COLO829 (cell line): ENCODE measurements at regions not wholly inside any gene's neighbourhood (a gene's known extent, or its start where the extent isn't known, plus 50 kb on each side); places are given as distances from the start of the nearest gene placed in this dataset.

ENCODE experiments used
- DNase-seq: peaks from one replicate; pipeline ENCODE4 v3.0.0; 2012; ENCODE audit warnings: low spot score

- DNase-seq = no peak
These were observed 71.1 kb downstream of the TMEM114 start for GRCh38 chr16:8519179-8519578.

- DNase-seq = no peak
These were observed 73.0 kb downstream of the TMEM114 start for GRCh38 chr16:8517280-8517679.

- no peak for DNase-seq
These were observed 73.8 kb downstream of the TMEM114 start for GRCh38 chr16:8516471-8516870.

GRCh38 chr16:8512941-8513624 lies 77.2 kb downstream of the TMEM114 start:
- DNase-seq = no peak

GRCh38 chr16:8511464-8511863 lies 78.8 kb downstream of the TMEM114 start:
- DNase-seq = no peak

GRCh38 chr16:8510160-8510559 lies 80.2 kb downstream of the TMEM114 start:
- DNase-seq = no peak

- DNase-seq = no peak
These were observed 84.9 kb downstream of the TMEM114 start for GRCh38 chr16:8505327-8505991.

- DNase-seq = no peak
These were observed 87.9 kb downstream of the TMEM114 start for GRCh38 chr16:8502446-8502845.

- DNase-seq = no peak
These were observed 90.0 kb downstream of the TMEM114 start for GRCh38 chr16:8500351-8500750.

GRCh38 chr16:8496364-8496763 lies 93.9 kb downstream of the TMEM114 start:
- DNase-seq = no peak

- DNase-seq = no peak
These were observed 96.3 kb downstream of the TMEM114 start for GRCh38 chr16:8493972-8494371.

- DNase-seq = no peak
These were observed 97.6 kb downstream of the TMEM114 start for GRCh38 chr16:8492690-8493089.

- DNase-seq = no peak
These were observed 100.7 kb downstream of the TMEM114 start for GRCh38 chr16:8489580-8489979.

- DNase-seq = no peak
These were observed 103.3 kb downstream of the TMEM114 start for GRCh38 chr16:8486985-8487384.

GRCh38 chr16:8483396-8483795 lies 106.9 kb downstream of the TMEM114 start:
- no peak for DNase-seq

- DNase-seq = no peak
These were observed 108.5 kb downstream of the TMEM114 start for GRCh38 chr16:8481810-8482209.

- DNase-seq = no peak
These were observed 113.5 kb downstream of the TMEM114 start for GRCh38 chr16:8476824-8477223.

GRCh38 chr16:8474587-8474986 lies 115.7 kb downstream of the TMEM114 start:
- DNase-seq = no peak

GRCh38 chr16:8469102-8469778 lies 121.1 kb downstream of the TMEM114 start:
- DNase-seq = no peak

GRCh38 chr16:8464979-8465378 lies 125.3 kb downstream of the TMEM114 start:
- no peak for DNase-seq

- no peak for DNase-seq
These were observed 131.1 kb downstream of the TMEM114 start for GRCh38 chr16:8459085-8459733.

- DNase-seq = no peak
These were observed 131.7 kb downstream of the TMEM114 start for GRCh38 chr16:8458481-8459046.
